ENCODE measurements at regions not wholly inside any gene's neighbourhood (a gene's known extent, or its start where the extent isn't known, plus 50 kb on each side); places are given as distances from the start of the nearest gene placed in this dataset.

DNA sequence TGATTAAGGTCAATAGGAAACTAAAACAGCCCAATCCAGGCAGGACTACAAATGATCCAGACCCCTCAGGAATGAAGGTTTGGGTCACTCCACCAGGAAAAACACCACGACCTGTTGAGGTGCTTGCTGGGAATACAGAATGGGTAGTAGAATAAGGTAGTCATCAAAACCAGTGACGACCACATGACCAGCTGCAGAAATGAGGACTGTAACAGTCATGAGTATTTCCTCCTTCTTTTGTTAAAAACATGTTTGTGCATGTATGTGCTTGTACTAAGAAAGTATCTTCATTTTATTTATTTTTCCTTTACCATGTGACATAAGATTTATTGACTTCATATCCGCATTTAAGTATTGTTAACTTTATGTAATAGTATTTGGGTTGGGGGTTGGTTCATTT, 603.5 kb upstream of the NR3C2 start:
- CTCF ChIA-PET (ENCODE audit: partially characterized antibody), result no interaction called here
- H3K79me2 ChIP-seq (ENCODE audit: control insufficient read depth in 1 of 2, insufficient read depth in 2 of 2, low read length in 2 of 2), result no peaks in the 10 kb centered on the region
- H3K4me2 ChIP-seq (ENCODE audit: insufficient read depth in 1 of 2, low read depth in 2 of 2, low read length in 2 of 2), result no peak overlapping the region
- H3K14ac ChIP-seq (ENCODE audit: insufficient read length), result no peak overlapping the region
- no peak overlapping the region for H2AFZ ChIP-seq (ENCODE audit: low read length)
- no peaks in the 10 kb centered on the region for H3K23me2 ChIP-seq (ENCODE audit: low read depth, low read length)
- H3K18ac ChIP-seq (ENCODE audit: extremely low read depth, low read length), result no peak overlapping the region
- no peaks in the 10 kb centered on the region for H3K9me3 ChIP-seq (ENCODE audit: insufficient read depth in 2 of 2, low read depth in 1 of 2, low read length in 1 of 2)
- DNase-seq (ENCODE audit: low read depth in 1 of 2, low spot score in 2 of 2), result no peak
- no peak overlapping the region for H3K4ac ChIP-seq (replicated peaks; ENCODE audit: insufficient read length, low read depth, low read length)
- H2AK5ac ChIP-seq (ENCODE audit: low read depth, low read length), result no peak overlapping the region
- no peak overlapping the region for H2BK20ac ChIP-seq (ENCODE audit: low read length)
- POLR2A ChIA-PET (ENCODE audit: partially characterized antibody), result no interaction called here
- no peak overlapping the region for H4K8ac ChIP-seq (ENCODE audit: extremely low read depth, insufficient read depth, low read length)
- no peak overlapping the region for H3K9ac ChIP-seq (replicated peaks in 1 of 4; ENCODE audit: extremely low read depth in 1 of 4, low read depth in 3 of 4, low read length in 3 of 4)
- no peaks in the 10 kb centered on the region for H3K4me1 ChIP-seq (replicated peaks in 1 of 4; ENCODE audit: control insufficient read depth in 3 of 4, insufficient read depth in 4 of 4, low read length in 3 of 4)
- H2BK12ac ChIP-seq (ENCODE audit: low read depth, low read length), result no peak overlapping the region
- no peak overlapping the region for H2BK120ac ChIP-seq (replicated peaks; ENCODE audit: low read depth, low read length)
- H2BK5ac ChIP-seq (ENCODE audit: low read depth, low read length), result no peak overlapping the region
- no peaks in the 10 kb centered on the region for H3K36me3 ChIP-seq (ENCODE audit: control insufficient read depth in 2 of 4, insufficient read depth in 4 of 4, low read length in 3 of 4)
- H4K20me1 ChIP-seq (replicated peaks in 1 of 2; ENCODE audit: control insufficient read depth in 1 of 2, insufficient read depth in 2 of 2, low read length in 2 of 2), result no peaks in the 10 kb centered on the region
- 92% methylated on average over 3 of the region's 3 CpGs; no CpG with 5 or more reads in 1 of the 2 experiments for WGBS, 2 experiments (ENCODE audit: extremely low coverage in 1 of 2, insufficient coverage in 1 of 2, insufficient read length in 1 of 2, insufficient replicate concordance in 2 of 2, low coverage in 1 of 2, low lambda C conversion rate in 2 of 2, missing lambda C conversion rate in 1 of 2)
- no peak overlapping the region for H3K23ac ChIP-seq (ENCODE audit: insufficient read length)
- no peak overlapping the region for H3K56ac ChIP-seq (replicated peaks; ENCODE audit: insufficient read length, low read depth, low read length)
- H3K79me1 ChIP-seq (ENCODE audit: low read depth, low read length), result no peaks in the 10 kb centered on the region
- H4K91ac ChIP-seq (replicated peaks; ENCODE audit: insufficient read length, low read length), result no peak overlapping the region
- H3K27ac ChIP-seq (ENCODE audit: low read depth, low read length), result no peak overlapping the region
- H3K4me3 ChIP-seq (ENCODE audit: extremely low read depth in 1 of 4, insufficient read depth in 2 of 4, low read depth in 3 of 4, low read length in 4 of 4), result no peak overlapping the region
- no peak overlapping the region for H2BK15ac ChIP-seq (ENCODE audit: low read length)
- no peaks in the 10 kb centered on the region for H3K27me3 ChIP-seq (replicated peaks in 1 of 4; ENCODE audit: control insufficient read depth in 3 of 4, extremely low read depth in 1 of 4, insufficient read depth in 3 of 4, low read length in 3 of 4)
- no peak overlapping the region for H4K5ac ChIP-seq (ENCODE audit: insufficient read length, low read depth, low read length)
- FAIRE-seq, result no peak
- TF ChIP-seq POU5F1 (IDR thresholded peaks at IDR 0.05; ENCODE audit: low read depth, low read length) (no peak), CTBP2 (IDR thresholded peaks at IDR 0.05; ENCODE audit: borderline replicate concordance, insufficient read depth, insufficient read length, low read length) (no peak), RXRA (IDR thresholded peaks at IDR 0.05; ENCODE audit: insufficient read depth, low read depth, low read length) (no peak), TEAD4 (IDR thresholded peaks at IDR 0.05; ENCODE audit: low read depth, low read length) (no peak), ASH2L (IDR thresholded peaks at IDR 0.05; ENCODE audit: low read length) (no peak), CEBPB (IDR thresholded peaks at IDR 0.05; ENCODE audit: low read depth, low read length) (no peak), HDAC6 (IDR thresholded peaks at IDR 0.05; ENCODE audit: low read depth, low read length) (no peak), POLR2A (IDR thresholded peaks at IDR 0.05; ENCODE audit: control extremely low read depth in 1 of 2, low read depth in 2 of 2, low read length in 2 of 2) (no peak), KDM5A (IDR thresholded peaks at IDR 0.05; ENCODE audit: low read length) (no peak), BACH1 (IDR thresholded peaks at IDR 0.05; ENCODE audit: low read length) (no peak), TAF7 (optimal IDR thresholded peaks at IDR 0.05; ENCODE audit: borderline replicate concordance, low read depth, low read length) (no peak), MAX (IDR thresholded peaks at IDR 0.05) (no peak), JUND (IDR thresholded peaks at IDR 0.05; ENCODE audit: low read length) (no peak), NANOG (IDR thresholded peaks at IDR 0.05; ENCODE audit: insufficient read depth, low read depth, low read length, poor library complexity, severe bottlenecking) (no peak), ZNF274 (IDR thresholded peaks at IDR 0.05; ENCODE audit: borderline replicate concordance, extremely low read depth, low read length) (no peak)
- TF ChIP-seq, protein P1, sequence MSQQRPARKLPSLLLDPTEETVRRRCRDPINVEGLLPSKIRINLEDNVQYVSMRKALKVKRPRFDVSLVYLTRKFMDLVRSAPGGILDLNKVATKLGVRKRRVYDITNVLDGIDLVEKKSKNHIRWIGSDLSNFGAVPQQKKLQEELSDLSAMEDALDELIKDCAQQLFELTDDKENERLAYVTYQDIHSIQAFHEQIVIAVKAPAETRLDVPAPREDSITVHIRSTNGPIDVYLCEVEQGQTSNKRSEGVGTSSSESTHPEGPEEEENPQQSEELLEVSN (IDR thresholded peaks at IDR 0.05), result no peak

Data from H1 (cell line).